Osteoblast (primary cell): ENCODE measurements at regions not wholly inside any gene's neighbourhood (a gene's known extent, or its start where the extent isn't known, plus 50 kb on each side); places are given as distances from the start of the nearest gene placed in this dataset.
A peak's percentile ranks its signal among the peaks of the same experiment; 100 is the strongest.

ENCODE experiments used
- DNase-seq: peaks from one replicate; pipeline ENCODE4 v3.0.0; 2011; ENCODE audit warnings: low spot score, mixed read lengths; ENCODE audit not compliant: insufficient read length; ENCODE audit errors: missing footprints
- H2AFZ ChIP-seq: 2 replicates; pipeline ENCODE4 v1.6.0; 2011; ENCODE audit warnings: mild to moderate bottlenecking, low read length
- H3K27ac ChIP-seq: 2 replicates; pipeline ENCODE4 v1.5.1; 2011; ENCODE audit warnings: mild to moderate bottlenecking, low read depth, low read length, moderate library complexity
- H3K27me3 ChIP-seq: 2 replicates; pipeline ENCODE4 v1.6.0; 2012; ENCODE audit warnings: mild to moderate bottlenecking, control low read depth, inconsistent platforms, low read length, moderate library complexity; ENCODE audit not compliant: insufficient read depth
- H3K36me3 ChIP-seq: 2 replicates; pipeline ENCODE4 v1.5.1; 2011; ENCODE audit warnings: mild to moderate bottlenecking, low read length, control low read depth, moderate library complexity; ENCODE audit not compliant: insufficient read depth
- H3K4me1 ChIP-seq: 2 replicates; pipeline ENCODE4 v1.5.1; 2011; ENCODE audit warnings: mild to moderate bottlenecking, low read length, control low read depth, moderate library complexity; ENCODE audit not compliant: insufficient read depth
- H3K4me2 ChIP-seq: 2 replicates; pipeline ENCODE4 v1.6.0; 2011; ENCODE audit warnings: mild to moderate bottlenecking, low read length; ENCODE audit not compliant: insufficient read depth
- H3K4me3 ChIP-seq: fragments of 200-600 bp; sonication (generic); 3 replicates; pipeline ENCODE4 v1.5.1; 2012; ENCODE audit warnings: mild to moderate bottlenecking, low read length, inconsistent platforms; ENCODE audit not compliant: insufficient read depth
- H3K79me2 ChIP-seq: 2 replicates; pipeline ENCODE4 v1.6.0; 2012; ENCODE audit warnings: mild to moderate bottlenecking, low read length, control low read depth, inconsistent platforms; ENCODE audit not compliant: insufficient read depth
- H3K9me3 ChIP-seq: 2 replicates; pipeline ENCODE4 v1.5.1; 2011; ENCODE audit warnings: low read depth, low read length, control low read depth
- H4K20me1 ChIP-seq: 2 replicates; pipeline ENCODE4 v1.6.0; 2012; ENCODE audit warnings: mild to moderate bottlenecking, low read length, control low read depth; ENCODE audit not compliant: insufficient read depth
- TF ChIP-seq, protein P1 (sequence below): IDR thresholded peaks from 2 replicates; pipeline ENCODE4 v1.5.1; 2011; ENCODE audit warnings: mild to moderate bottlenecking, low read depth, low read length, moderate library complexity; ENCODE audit errors: extremely low read depth

DNA sequence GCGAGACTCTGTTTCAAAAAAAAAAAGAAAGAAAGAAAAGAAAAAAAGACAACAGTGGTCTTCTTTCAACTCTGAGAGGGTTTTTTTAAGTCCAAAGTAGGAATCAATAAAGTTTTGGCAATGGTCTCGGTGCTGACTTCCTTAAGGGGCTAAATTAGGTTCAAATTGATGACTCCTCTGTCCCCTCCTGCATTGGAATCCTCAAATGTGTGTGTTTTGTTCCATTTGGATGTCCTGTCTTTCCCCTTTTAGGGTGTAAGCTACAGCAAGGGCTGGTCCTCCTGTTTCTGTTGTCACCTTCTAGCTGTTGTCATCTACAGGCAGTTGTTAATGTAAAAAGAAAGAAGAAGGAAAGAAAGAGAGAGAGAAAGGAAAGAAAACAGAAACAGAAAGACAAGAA, 54.4 kb downstream of the PABIR2 start:
- H3K79me2 ChIP-seq: no peaks in the 10 kb centered on the region
- H3K4me2 ChIP-seq: no peak overlapping the region
- no peak overlapping the region for H3K4me3 ChIP-seq
- H3K27me3 ChIP-seq: peaks cover 3% of the 10 kb centered on the region
- TF ChIP-seq, protein P1, sequence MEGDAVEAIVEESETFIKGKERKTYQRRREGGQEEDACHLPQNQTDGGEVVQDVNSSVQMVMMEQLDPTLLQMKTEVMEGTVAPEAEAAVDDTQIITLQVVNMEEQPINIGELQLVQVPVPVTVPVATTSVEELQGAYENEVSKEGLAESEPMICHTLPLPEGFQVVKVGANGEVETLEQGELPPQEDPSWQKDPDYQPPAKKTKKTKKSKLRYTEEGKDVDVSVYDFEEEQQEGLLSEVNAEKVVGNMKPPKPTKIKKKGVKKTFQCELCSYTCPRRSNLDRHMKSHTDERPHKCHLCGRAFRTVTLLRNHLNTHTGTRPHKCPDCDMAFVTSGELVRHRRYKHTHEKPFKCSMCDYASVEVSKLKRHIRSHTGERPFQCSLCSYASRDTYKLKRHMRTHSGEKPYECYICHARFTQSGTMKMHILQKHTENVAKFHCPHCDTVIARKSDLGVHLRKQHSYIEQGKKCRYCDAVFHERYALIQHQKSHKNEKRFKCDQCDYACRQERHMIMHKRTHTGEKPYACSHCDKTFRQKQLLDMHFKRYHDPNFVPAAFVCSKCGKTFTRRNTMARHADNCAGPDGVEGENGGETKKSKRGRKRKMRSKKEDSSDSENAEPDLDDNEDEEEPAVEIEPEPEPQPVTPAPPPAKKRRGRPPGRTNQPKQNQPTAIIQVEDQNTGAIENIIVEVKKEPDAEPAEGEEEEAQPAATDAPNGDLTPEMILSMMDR: no peak
- H3K9me3 ChIP-seq: no peaks in the 10 kb centered on the region
- no peak for DNase-seq
- no peaks in the 10 kb centered on the region for H3K36me3 ChIP-seq
- H3K4me1 ChIP-seq: peaks cover 11% of the 10 kb centered on the region
- H2AFZ ChIP-seq: no peak overlapping the region
- H3K27ac ChIP-seq: no peak overlapping the region
- no peaks in the 10 kb centered on the region for H4K20me1 ChIP-seq

DNA sequence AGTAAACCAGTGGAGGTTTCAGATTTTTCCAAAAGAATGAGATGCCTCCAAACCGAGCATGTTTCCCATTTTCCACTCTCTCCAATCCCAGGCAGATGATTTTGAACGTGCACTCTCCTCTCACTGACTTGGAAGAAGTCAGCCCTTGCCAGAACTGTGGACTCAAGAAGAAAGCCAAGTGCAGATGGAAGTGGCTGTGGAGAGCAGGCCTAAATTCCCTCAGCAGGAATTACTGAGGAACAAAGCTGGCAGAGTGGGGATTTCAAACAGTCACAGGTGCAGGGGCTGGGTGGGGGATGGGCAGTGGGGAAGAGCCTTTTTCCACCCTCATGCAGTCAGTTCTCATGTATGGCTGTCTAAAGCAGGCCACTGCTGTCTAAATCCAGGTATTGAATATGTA, 55.3 kb downstream of the PABIR2 start:
- Histone ChIP-seq H3K4me1 (peaks cover 12% of the 10 kb centered on the region), H3K36me3 (no peaks in the 10 kb centered on the region), H3K4me3 (no peak overlapping the region), H3K27ac (no peak overlapping the region), H2AFZ (no peak overlapping the region), H4K20me1 (no peaks in the 10 kb centered on the region), H3K27me3 (peaks cover 3% of the 10 kb centered on the region), H3K4me2 (no peak overlapping the region), H3K79me2 (no peaks in the 10 kb centered on the region), H3K9me3 (no peaks in the 10 kb centered on the region)
- TF ChIP-seq, protein P1: no peak
- no peak for DNase-seq

DNA sequence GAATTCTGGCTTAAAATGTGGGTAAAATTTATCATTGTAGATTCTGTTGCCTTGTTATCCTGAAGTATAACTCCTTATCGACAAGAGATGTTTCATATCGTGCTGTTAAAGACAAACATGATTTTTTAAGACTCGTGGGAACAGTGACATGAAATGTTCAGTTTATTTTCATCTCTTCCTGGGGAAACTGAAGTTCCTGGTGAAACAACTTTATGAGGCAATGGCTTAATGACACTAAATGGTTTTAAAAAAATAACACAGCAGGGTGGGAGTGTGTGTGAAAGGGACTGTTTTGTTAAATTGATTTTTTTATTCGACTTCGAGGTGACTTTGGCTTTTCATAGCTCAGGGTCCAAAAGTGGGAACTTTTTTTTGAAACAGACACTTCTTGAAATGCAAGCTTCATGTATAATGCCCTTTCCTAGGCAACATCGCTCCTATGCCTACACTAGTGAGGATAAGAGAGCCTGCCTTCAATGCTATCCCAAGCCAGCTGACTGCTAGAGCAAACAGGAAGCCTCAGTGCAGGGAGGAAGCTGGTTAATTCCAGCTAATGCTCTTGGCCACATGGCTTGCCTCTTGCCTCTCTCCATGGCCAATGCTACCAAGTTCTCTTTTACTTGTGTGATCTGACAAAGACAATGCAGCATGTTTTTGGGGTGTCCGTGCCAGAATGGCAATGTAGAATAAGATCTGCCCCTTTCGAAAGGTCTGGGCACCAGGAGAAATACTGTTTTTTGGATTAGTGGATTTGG, 57.8 kb downstream of the PABIR2 start:
- Histone ChIP-seq H3K4me1 (peaks cover 17% of the 10 kb centered on the region), H4K20me1 (no peaks in the 10 kb centered on the region), H3K9me3 (no peaks in the 10 kb centered on the region), H3K79me2 (no peaks in the 10 kb centered on the region), H3K36me3 (no peaks in the 10 kb centered on the region), H2AFZ (no peak overlapping the region), H3K4me2 (no peak overlapping the region), H3K27me3 (peaks cover 3% of the 10 kb centered on the region), H3K27ac (no peak overlapping the region), H3K4me3 (no peak overlapping the region)
- TF ChIP-seq, protein P1: no peak
- DNase-seq: peak; percentile 17

DNA sequence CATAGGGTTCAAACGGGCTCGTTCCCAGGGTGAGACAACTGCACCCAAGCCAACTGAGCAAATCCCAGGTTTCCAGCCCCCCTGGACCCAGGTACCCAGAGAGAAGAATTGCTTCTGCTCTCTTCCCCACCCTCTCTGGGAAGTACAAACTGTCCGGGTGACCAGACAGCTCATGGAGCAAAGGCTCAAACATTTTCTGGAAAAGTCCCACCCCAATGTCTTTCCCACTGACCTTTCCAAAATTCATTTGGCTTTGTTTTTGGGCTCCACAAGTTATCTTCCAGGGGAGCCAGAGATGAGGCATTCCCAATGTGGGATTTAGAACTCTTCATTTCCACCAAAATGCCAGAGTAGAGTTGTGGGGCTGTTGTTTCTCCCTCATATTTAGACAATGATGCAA, 58.6 kb downstream of the PABIR2 start:
- DNase-seq: no peak
- TF ChIP-seq, protein P1: no peak

More for the DNA sequence above, 58.6 kb downstream of the PABIR2 start:
- Histone ChIP-seq H2AFZ (no peak overlapping the region), H3K27me3 (peaks cover 3% of the 10 kb centered on the region), H3K4me1 (peaks cover 21% of the 10 kb centered on the region), H3K79me2 (no peaks in the 10 kb centered on the region), H3K36me3 (no peaks in the 10 kb centered on the region), H3K4me3 (no peak overlapping the region), H4K20me1 (no peaks in the 10 kb centered on the region), H3K27ac (no peak overlapping the region), H3K4me2 (no peak overlapping the region), H3K9me3 (no peaks in the 10 kb centered on the region)
